Stimulated activated effector memory CD8-positive, alpha-beta T cell treated with anti-CD3 and anti-CD28 coated beads, Interleukin-12 subunit alpha, Interleukin-12 subunit beta, amount 100 ng/mL, for 72 hours (primary cell): ENCODE measurements at regions not wholly inside any gene's neighbourhood (a gene's known extent, or its start where the extent isn't known, plus 50 kb on each side); places are given as distances from the start of the nearest gene placed in this dataset.

Experiments
- ATAC-seq: fragments of 150-1000 bp; cut with Tn5 transposase; 2 replicates; pipeline ENCODE4 v1.10.0; 2021
- DNase-seq, 2 donors: peaks; one replicate each; pipeline ENCODE4 v3.0.0; 2021 to 2022; ENCODE audit warnings: low spot score in 2 of 2
- H3K27ac Mint-ChIP-seq: one replicate; pipeline ENCODE4 v1.8.0; 2022; ENCODE audit warnings: mild to moderate bottlenecking, mixed read lengths
- H3K36me3 Mint-ChIP-seq: one replicate; pipeline ENCODE4 v1.8.0; 2022; ENCODE audit warnings: mild to moderate bottlenecking, mixed read lengths
- H3K4me1 Mint-ChIP-seq: one replicate; pipeline ENCODE4 v1.8.0; 2022; ENCODE audit warnings: mixed read lengths
- H3K4me3 Mint-ChIP-seq: one replicate; pipeline ENCODE4 v1.8.0; 2022; ENCODE audit warnings: mild to moderate bottlenecking, mixed read lengths
- H3K9me3 Mint-ChIP-seq: one replicate; pipeline ENCODE4 v1.8.0; 2022; ENCODE audit warnings: mixed read lengths

DNA sequence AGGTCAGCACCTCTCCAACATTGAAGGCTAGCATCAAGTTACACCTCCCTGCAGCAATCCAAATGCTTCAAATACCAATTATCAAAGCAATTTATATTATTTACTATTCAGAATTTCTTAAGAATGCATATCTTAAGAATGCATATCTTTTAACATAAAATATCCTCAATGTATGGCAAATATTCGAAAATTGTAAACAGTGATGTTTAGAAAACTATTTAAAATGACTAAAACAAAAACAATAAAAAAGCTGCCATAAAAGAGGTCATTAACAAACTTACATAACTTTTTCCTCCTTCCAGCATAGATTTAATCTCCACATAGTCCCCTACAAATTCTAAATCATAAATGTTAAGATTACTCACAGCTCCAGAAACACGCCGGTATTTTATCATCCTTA is 85.1 kb upstream of the SOX6 start:
- no peak overlapping the region for H3K4me3 Mint-ChIP-seq
- no peak for ATAC-seq
- no peak for DNase-seq
- no peaks in the 10 kb centered on the region for H3K36me3 Mint-ChIP-seq
- peaks cover 8% of the 10 kb centered on the region for H3K9me3 Mint-ChIP-seq
- no peak overlapping the region for H3K27ac Mint-ChIP-seq
- no peaks in the 10 kb centered on the region for H3K4me1 Mint-ChIP-seq

- no peaks in the 10 kb centered on the region for H3K4me1 Mint-ChIP-seq
- H3K4me3 Mint-ChIP-seq = no peak overlapping the region
- DNase-seq (no peak), ATAC-seq (no peak)
- H3K36me3 Mint-ChIP-seq = no peaks in the 10 kb centered on the region
- H3K9me3 Mint-ChIP-seq = peaks cover 11% of the 10 kb centered on the region
- H3K27ac Mint-ChIP-seq = no peak overlapping the region
Observed at GRCh38 chr11:16440136-16440535, 83.8 kb upstream of the SOX6 start.

DNA sequence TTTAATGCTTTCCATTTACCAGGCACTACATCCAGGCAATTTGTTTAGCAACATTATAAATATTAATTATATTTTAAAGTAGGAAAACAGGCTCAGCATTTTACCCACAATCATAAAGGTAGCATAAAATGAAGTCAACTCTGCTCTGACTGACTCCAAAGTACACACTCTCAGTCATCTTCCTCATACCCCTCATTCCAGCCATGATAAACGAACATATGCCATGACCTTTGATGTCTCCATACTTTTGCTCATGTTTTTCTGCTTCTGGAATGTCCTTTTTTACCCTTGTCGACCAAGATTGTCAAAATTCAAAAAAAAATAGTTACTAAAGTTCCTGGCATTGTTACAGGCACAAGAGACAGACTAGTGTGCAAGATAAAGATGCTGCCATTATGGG is 77.7 kb upstream of the SOX6 start:
- no peaks in the 10 kb centered on the region for H3K36me3 Mint-ChIP-seq
- no peak overlapping the region for H3K4me3 Mint-ChIP-seq
- no peaks in the 10 kb centered on the region for H3K4me1 Mint-ChIP-seq
- no peak for ATAC-seq
- no peak for DNase-seq
- no peak overlapping the region for H3K27ac Mint-ChIP-seq
- H3K9me3 Mint-ChIP-seq = peaks cover 29% of the 10 kb centered on the region

DNA sequence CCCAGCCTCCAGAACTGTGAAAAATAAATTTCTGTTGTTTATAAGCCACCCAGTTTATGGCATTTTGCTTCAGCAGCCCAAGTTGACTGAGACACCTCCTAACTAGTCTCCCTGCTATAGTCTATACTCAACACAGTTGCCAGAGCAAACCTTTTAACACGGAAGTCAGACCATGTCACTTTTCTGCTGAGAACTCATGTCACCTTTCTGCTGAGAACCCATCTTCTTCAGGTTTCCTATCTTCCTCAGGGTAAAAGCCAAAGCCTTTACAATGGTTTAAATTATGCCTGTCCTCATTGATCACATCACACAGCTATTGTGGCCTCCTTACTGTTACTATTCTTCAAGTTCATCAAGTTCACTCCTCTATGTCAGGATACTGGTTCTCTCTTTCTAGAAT is 74.3 kb upstream of the SOX6 start:
- no peak overlapping the region for H3K4me3 Mint-ChIP-seq

GRCh38 chr11:16421826-16422225 is 65.5 kb upstream of the SOX6 start:
- no peak overlapping the region for H3K27ac Mint-ChIP-seq
- H3K9me3 Mint-ChIP-seq = peaks cover 12% of the 10 kb centered on the region
- DNase-seq (no peak), ATAC-seq (no peak)
- no peaks in the 10 kb centered on the region for H3K36me3 Mint-ChIP-seq
- H3K4me3 Mint-ChIP-seq = no peak overlapping the region
- no peaks in the 10 kb centered on the region for H3K4me1 Mint-ChIP-seq

More for the DNA sequence above, 74.3 kb upstream of the SOX6 start:
- no peak for ATAC-seq
- Mint-ChIP-seq H3K9me3 (peaks cover 23% of the 10 kb centered on the region), H3K4me1 (no peaks in the 10 kb centered on the region), H3K36me3 (no peaks in the 10 kb centered on the region), H3K27ac (no peak overlapping the region)
- DNase-seq = no peak

GRCh38 chr11:16418428-16419097 is 62.2 kb upstream of the SOX6 start:
- Mint-ChIP-seq H3K36me3 (no peaks in the 10 kb centered on the region), H3K4me1 (no peaks in the 10 kb centered on the region), H3K27ac (no peak overlapping the region), H3K4me3 (no peak overlapping the region), H3K9me3 (peaks cover 8% of the 10 kb centered on the region)
- no peak for DNase-seq
- no peak for ATAC-seq

GRCh38 chr11:16412525-16413172 is 56.3 kb upstream of the SOX6 start:
- Mint-ChIP-seq H3K27ac (no peak overlapping the region), H3K4me3 (no peak overlapping the region), H3K36me3 (no peaks in the 10 kb centered on the region), H3K9me3 (peaks cover 3% of the 10 kb centered on the region), H3K4me1 (no peaks in the 10 kb centered on the region)
- no peak for ATAC-seq
- DNase-seq = no peak

DNA sequence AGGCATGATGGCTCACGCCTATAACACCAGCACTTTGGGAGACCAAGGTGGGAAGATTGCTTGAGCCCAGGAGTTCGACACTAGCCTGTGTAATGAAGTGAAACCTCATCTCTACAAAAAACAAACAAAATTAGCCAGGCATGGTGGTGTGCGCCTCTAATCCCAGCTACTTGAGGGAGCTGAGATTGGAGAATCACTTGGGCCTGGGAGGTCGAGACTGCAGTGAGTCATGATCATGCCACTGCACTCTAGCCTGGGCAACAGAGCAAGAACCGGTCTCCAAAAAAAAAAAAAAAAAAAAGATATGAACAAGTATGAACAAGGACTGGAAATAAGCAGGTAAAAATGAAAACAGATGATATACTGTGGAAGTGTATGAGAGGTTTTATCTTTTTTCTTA is 54.1 kb upstream of the SOX6 start:
- H3K36me3 Mint-ChIP-seq = no peaks in the 10 kb centered on the region
- no peak for DNase-seq
- H3K27ac Mint-ChIP-seq = no peak overlapping the region
- no peak overlapping the region for H3K4me3 Mint-ChIP-seq
- no peaks in the 10 kb centered on the region for H3K4me1 Mint-ChIP-seq
- no peak for ATAC-seq
- H3K9me3 Mint-ChIP-seq = peaks cover 6% of the 10 kb centered on the region

GRCh38 chr11:16408619-16409018 is 52.3 kb upstream of the SOX6 start:
- ATAC-seq (no peak), DNase-seq (no peak)
- Mint-ChIP-seq H3K27ac (no peak overlapping the region), H3K36me3 (no peaks in the 10 kb centered on the region), H3K9me3 (peaks cover 9% of the 10 kb centered on the region), H3K4me1 (no peaks in the 10 kb centered on the region), H3K4me3 (no peak overlapping the region)

- Mint-ChIP-seq H3K27ac (no peak overlapping the region), H3K36me3 (no peaks in the 10 kb centered on the region), H3K9me3 (peaks cover 13% of the 10 kb centered on the region), H3K4me3 (no peak overlapping the region), H3K4me1 (no peaks in the 10 kb centered on the region)
- ATAC-seq (no peak), DNase-seq (no peak)
Observed at GRCh38 chr11:16406226-16406625, 49.9 kb upstream of the SOX6 start.
